HG03108 (cell line): ENCODE measurements at regions not wholly inside any gene's neighbourhood (a gene's known extent, or its start where the extent isn't known, plus 50 kb on each side); places are given as distances from the start of the nearest gene placed in this dataset.
"Not testable (repeated sequence)": the region's sequence is repeated elsewhere in the genome, so short reads cannot be mapped to it uniquely, and the experiment has no call there.

Source experiments
- ATAC-seq: cut with Tn5 transposase; IDR thresholded peaks from one replicate; pipeline ENCODE4 v1.9.1; 2021; ENCODE audit warnings: moderate library complexity; ENCODE audit not compliant: unreplicated experiment

DNA sequence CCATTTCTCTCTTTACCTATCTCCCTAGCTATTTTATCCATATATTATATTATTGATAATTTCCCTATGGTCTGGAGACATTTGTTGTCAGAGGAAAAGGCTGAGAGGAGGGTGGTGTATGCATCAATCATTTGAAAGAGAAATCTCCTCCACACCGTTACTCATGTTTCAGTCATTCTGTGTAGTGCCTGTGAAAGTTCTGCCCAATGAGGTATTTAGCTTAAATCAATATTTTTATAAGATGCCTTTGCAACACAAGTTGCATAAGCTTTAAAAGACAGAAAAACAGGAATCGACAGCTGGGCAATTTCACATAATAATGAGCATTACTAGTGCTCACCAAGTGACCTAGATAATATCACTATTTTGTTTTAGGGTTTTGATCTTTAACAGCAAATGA, 363.7 kb upstream of the FSIP2 start:
- no peak for ATAC-seq

DNA sequence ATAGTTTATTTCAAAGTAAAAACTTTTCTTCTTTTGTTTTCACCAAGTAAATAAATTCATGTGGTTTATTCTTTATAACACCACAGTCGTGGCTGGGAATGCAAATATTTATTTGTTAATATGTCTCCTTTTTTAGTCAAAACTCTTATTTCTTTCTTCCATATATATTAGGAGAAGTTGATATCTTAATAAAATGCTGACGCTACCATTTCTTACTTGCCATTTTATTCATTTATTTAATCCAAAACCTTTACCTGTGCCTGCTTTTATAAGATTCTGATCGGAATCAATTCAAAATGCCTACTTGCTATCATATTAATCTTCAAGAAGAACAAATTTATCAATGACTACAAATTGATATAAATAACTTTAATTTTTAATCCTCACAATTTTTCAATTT, 362.9 kb upstream of the FSIP2 start:
- no peak for ATAC-seq

DNA sequence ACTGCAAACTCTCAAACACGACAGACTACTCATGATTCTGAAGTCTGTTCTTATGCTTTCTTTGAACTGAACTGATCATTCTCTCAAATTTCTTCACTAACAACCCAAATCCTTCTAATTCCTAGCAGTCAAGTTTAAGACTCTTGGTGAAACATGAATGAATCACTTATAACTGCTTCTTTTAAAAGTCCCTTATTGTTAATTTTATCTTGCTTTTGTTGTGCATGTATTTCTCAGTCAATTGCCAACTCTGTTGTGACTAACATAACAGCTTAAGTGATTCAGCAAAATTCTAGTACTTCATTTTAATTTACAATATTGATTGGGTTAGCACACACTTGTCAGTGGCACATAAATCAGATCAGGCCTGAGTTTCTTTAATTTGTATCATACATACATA, 357.0 kb upstream of the FSIP2 start:
- ATAC-seq: no peak

DNA sequence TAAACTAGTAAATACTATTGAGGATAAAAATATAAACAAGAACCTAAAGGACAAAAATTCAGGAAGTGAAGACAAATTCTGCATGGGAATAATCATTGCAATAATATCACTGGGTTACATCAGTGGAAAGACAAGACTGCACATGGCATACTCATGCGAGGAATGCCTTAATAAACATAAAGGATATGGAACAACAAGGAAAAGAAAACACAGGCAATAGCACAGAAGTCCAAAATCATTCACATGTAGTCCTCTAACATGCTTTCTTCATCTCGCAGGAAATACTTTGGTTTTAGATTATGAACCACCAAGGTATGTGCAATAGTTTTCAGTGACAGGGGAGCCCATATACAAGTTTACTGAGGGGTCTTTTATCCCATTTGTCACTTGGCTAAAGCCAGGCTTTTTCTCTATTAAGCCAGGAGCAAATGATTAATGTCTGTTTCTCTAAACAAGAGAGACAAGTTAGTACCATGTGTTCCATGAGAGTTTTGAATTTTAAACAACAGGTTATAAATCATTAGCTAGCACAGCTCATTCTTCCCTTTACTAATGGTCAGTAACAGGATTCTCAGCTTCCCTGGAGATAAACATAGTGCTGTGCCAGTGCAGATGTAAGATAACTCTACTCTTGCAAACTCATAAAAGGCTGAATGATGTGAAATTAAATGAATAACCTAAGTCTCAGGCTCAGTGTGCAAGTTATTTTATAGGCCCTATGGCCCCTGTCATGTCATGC, 353.6 kb upstream of the FSIP2 start:
- ATAC-seq: no peak

DNA sequence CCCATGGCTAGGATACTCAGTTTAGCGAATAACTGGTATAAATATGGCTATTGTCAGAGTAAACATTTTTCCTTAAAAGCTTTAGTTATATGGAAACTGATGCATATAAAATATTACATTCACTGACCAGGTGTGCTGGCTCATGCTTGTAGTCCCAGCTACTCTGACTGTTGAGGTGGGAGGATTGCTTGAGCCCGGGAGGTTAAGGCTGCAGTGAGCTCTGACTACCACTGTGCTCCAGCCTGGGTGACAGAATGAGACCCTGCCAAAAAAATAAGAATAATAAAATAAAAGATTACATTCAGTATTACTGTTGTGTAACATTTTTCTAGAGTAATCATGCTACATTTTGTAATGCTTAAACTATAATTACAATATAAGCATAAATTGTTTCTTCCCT, 350.4 kb upstream of the FSIP2 start:
- ATAC-seq: no peak

DNA sequence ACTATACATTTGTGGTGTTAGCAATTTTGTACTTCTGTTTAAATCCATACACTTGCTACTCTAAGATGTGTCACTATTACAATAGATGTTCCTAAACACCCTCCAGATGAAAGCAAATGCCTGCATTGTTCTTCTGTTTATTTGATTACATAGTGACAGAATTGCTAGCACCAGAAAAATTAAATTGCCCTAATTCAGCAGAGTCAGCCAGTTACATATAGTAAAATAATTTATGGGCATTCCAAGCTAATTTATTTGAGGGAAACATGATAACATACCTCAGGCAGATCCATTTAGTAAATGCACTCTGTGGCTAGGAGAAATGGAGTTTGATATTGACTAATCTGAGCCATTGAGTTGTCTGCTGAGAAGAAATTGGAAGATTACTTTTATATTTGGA, 347.1 kb upstream of the FSIP2 start:
- no peak for ATAC-seq

DNA sequence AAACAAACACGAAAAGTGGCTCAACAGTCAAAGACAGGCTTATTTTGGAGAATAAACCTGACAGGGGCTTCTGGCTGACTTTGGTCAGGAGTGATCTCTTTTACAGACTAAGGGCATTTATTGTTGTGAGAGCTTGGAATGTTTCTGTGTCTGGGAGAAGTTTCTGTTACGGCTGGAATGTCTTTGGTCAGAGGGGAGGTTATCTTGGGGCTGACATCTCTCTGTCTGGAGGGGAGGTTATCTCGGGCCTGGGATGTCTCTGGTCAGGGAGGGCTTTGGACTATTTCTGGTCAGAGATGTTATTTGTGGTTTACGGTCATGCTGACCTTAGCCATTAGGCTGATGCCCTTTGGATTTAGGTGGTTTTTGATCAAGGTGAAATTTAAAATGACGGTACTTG, 345.5 kb upstream of the FSIP2 start:
- no peak for ATAC-seq

DNA sequence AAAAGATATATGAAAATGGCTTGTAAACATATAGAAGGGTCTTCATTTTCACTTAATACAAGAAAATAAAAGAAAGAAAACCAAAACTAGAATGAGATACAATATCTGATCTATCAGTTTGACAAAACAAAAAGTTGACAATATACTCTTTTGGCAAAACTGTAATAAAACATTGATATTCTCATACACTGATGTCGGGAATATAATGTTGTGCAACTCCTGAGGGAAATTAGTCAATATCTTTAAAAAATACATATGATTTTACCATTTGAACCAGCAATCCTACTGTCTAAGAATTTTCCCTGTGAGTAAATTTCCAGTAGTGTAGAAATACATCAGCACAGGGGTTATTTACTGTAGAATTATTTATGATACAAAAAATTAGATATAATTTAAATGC, 336.1 kb upstream of the FSIP2 start:
- no peak for ATAC-seq

DNA sequence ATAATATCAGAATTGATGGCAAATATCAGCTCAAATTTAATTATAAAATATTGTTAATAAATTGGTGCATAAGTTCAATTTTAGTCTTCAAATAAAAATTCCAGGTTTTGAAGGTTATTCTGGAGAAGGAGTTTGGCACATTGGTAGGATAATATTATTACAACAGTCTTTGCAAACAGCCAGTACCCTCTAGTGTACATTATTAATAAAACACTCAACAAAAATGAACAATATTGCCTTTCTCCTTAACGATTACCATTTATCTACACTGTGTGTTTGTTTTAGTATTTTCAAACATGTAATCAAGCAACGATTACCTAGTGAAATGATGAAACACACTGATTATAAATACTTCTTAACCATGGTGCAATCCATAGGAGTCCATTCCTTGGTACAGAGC, 334.0 kb upstream of the FSIP2 start:
- no peak for ATAC-seq

DNA sequence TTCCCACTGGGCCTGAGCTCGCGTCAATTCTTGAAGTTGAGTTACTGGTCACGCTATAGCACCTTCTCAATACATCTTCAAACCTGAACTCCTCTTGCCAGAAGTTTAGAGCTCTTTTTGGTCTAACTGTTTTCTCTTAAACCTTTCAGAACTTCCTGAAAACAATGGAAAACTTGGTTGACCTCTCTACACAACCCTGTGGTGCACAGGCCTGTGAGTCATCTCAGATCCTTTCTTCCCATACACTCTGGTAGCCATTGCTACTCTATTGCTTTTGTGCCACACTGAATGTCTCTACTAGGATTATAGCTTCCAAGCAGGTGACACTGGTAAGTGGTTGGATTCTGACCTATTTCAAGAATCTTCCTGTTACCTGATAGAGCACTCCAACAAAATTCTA, 321.5 kb upstream of the FSIP2 start:
- no peak for ATAC-seq

DNA sequence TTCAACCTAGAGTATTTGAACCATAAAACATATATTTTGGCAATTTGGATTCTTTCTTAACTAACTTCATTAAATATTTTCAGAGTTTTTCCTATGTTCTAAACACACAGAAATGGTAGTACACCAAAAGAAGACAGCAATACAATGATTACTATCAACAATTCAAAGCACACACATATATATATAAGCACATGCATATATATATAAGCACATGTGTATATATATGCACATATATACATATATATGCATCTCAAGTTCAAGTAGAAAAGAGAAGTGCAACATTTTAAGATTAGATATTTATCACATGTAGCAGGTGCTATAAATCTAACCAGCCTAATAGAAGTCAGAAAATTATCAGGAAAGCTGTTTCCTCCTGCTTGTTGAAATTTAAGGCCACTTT, 320.9 kb upstream of the FSIP2 start:
- no peak for ATAC-seq

DNA sequence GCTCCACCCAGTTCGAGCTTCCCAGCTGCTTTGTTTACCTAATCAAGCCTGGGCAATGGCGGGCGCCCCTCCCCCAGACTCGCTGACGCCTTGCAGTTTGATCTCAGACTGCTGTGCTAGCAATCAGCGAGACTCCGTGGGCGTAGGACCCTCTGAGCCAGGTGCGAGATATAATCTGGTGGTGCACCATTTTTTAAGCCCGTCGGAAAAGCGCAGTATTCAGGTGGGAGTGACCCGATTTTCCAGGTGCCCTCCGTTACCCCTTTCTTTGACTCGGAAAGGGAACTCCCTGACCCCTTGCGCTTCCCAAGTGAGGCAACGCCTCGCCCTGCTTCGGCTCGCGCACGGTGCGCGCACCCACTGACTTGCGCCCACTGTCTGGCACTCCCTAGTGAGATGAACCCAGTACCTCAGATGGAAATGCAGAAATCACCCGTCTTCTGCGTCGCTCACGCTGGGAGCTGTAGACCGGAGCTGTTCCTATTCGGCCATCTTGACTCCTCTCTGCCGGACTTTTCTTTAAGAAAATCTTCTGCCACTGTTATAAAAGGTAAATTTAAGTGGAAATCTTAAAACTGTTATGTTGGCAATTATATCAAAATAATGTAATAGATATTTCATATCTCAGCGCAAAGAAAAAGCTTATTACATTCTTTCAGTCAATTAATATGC, 313.5 kb upstream of the FSIP2 start:
- not testable (repeated sequence) for ATAC-seq

DNA sequence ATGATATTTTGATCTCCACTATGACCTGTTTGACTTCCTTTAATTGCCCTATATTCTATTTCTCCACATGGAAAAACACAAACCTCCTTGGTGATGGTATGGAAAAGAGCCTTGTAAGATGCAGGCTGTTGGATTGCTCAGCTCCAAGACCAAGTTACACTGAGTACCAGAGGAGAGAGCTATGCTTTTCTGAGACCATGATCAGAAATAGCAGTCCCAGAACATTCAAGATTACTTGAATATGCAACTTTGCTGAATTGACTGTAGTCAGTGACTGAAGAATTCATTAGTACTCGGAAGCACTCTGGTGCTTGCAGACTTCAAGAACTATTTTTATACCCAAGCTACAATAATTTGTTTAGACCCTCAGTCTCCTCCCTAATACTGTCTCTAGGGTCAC, 310.6 kb upstream of the FSIP2 start:
- ATAC-seq: no peak

DNA sequence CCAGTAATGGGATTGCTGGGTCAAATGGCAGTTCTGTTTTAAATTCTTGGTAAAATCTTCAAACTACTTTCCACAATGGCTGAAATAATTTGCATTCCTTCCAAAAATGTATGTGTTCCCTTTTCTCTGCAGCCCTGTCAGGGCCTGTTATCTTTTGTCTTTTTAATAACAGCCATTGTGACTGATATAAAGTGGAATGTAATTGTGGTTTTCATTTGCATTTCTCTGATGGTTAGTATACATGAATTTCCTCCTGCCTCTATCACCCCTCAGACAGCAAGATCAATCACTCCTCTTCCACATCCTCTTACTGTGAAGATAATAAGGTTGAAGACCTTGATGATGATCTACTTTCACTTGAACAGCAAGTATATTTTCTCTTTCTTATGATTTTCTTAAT, 304.8 kb upstream of the FSIP2 start:
- no peak for ATAC-seq

DNA sequence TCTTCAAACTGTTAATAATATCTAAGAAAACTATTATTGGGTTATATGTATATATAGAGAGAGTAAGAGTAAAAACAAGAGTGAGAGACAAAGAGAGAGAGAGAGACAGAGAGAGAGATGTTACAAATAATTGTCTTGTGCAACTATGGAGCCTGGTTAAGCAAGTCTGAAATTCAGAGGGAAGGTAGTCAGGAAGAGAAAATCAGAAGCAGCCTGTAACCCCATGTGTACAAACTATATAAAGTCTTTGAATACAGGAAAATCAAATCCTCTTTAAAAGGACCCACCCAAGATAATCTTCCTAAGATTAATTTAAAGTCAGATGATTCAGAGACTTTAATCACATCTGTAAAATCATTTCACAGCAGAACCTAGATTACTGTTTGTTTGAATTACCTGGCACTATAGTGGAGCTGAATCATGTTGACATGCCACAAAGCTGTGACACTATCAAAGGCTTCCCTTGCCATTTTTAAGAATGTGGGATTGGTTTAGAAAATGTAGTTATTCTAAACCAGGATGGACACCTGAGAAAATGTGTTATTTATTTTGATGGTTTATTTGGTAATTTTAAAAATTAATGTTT, 301.7 kb upstream of the FSIP2 start:
- ATAC-seq: no peak

DNA sequence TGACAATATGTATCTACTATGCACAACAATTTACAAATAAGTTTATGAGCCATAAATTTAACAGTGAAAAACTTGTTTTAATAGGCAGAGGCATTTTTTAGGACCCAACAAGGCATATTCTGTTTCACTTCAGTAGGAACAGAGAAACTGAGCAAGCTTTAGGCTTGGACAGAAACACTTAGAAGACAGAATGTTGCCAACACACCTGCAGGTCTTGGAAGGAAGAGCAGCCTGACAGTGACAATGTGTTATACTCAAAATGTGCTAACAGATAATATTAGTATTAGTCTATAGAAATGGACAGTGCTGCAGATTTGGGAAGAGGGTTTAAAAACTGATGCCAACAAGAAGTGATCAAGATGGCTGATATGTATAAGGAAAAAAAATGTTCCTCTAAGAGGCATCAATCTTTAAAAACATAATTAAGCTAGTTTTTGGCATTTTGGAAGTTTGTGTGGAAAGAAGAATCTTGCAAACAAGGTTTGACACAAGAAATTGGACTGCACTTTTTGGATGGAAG, 297.1 kb upstream of the FSIP2 start:
- ATAC-seq: no peak

DNA sequence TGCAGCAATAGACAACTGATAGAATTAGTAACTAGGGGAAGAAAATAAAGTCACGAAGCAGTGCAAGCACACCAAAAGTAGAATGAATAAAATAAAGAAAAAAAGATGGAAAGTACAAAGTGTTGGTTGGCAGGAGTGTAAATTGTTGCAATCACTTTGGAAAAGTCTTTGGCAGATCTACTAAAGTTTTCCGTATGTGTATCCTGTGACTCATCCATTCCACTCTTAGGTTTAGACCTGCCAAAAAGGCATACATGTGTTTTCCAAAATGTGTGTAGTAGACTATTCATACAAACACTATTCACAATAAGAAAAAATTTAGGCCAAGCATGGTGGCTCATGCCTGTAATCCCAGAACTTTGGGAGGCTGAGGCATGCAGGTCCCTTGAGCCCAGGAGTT, 282.1 kb upstream of the FSIP2 start:
- ATAC-seq: no peak

DNA sequence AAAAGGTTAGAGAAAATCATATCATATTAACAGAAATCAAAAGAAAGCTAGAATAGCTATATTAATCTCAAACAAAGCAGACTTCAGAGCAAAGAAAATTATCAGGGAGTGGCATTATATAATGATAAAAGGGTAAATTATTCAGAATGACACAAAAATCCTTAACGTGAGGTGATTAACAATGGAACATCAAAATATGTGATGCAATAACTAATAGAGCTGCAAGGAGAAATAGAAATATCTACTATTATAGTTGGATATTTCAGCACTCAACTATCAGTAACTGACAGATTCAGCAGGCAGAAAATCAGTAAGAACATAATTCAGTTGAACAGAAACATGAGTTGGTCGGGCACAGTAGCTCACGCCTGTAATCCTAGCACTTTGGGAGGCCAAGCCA, 275.1 kb upstream of the FSIP2 start:
- ATAC-seq: no peak

DNA sequence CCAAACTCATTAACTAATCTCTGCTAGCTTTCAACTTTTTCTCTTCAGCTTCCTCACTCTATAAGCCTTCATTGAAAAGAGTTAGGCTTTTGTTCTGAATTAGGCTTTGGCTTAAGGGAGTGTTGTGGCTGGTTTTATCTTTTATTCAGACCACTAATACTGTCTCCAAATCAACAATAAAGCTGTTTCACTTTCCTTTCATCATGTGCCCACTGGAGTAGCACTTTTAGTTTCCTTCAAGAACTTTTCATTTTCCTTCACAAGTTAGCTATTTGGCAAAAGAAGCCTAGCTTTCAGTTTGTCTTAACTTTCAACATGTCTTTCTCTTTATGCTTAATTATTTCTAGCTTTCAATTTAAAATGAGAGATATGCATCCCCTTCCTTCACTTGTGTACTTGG, 271.7 kb upstream of the FSIP2 start:
- no peak for ATAC-seq

DNA sequence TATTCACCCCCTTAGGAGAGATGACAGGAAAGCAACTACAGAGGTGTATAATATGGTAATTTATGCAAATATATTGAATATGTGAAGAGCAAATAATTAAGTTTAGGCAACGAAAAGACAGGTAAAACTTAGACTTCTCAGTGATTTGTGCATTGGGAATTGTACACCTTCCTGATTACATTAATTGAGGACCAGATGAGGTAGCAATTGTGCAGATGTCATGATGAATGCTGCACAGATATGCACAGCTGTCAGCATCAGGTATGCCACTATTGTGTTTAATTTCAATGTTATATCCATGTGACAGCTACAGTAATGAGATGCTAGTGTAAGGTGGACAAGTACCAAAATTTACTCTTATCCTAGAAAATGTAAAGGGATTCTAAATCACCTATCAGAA, 267.2 kb upstream of the FSIP2 start:
- no peak for ATAC-seq

DNA sequence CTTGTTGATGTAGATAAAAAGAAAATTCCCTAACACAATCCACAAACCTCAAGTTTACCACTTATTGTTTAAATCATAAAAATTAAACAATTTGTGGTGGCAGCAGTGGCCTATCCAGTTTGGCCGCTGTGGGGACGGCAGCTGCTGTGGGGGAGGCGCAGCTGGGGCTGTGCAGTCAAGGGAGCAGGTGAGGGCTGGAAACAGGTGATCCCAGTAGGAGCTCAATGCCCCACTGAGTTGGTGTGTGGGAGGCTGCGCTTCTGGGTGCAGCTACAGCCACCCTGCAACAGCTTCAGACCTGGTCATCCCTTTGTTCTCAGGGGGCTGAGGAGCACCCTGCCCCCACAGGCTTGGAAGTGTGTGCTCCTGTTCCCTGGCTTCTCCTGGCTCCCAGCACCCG, 266.0 kb upstream of the FSIP2 start:
- ATAC-seq: no peak

DNA sequence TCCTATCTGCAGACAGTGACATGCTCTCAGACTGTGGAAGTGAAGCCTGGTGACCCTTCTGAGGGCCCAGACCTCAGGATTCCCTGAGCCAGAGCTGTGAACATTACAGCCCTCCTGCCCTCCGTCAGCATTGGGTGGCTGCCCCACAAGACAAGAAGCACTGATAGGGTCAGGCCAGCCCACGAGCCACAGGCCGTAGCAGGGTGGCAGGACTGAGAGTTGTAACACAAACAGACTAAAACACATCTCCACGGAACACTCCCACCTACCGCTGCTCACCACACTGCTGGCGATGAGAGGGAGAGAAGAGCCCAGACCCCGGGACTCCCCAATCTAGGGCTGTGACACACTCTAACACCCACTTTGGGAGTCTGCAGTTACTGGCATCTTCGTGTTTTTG, 264.8 kb upstream of the FSIP2 start:
- ATAC-seq: no peak
